HG02588 (cell line): ENCODE measurements at regions not wholly inside any gene's neighbourhood (a gene's known extent, or its start where the extent isn't known, plus 50 kb on each side); places are given as distances from the start of the nearest gene placed in this dataset.
"Not testable (repeated sequence)": the region's sequence is repeated elsewhere in the genome, so short reads cannot be mapped to it uniquely, and the experiment has no call there.

Experiments used
- ATAC-seq: cut with Tn5 transposase; IDR thresholded peaks from one replicate; pipeline ENCODE4 v1.9.1; 2021; ENCODE audit warnings: mild to moderate bottlenecking, moderate library complexity; ENCODE audit not compliant: unreplicated experiment

DNA sequence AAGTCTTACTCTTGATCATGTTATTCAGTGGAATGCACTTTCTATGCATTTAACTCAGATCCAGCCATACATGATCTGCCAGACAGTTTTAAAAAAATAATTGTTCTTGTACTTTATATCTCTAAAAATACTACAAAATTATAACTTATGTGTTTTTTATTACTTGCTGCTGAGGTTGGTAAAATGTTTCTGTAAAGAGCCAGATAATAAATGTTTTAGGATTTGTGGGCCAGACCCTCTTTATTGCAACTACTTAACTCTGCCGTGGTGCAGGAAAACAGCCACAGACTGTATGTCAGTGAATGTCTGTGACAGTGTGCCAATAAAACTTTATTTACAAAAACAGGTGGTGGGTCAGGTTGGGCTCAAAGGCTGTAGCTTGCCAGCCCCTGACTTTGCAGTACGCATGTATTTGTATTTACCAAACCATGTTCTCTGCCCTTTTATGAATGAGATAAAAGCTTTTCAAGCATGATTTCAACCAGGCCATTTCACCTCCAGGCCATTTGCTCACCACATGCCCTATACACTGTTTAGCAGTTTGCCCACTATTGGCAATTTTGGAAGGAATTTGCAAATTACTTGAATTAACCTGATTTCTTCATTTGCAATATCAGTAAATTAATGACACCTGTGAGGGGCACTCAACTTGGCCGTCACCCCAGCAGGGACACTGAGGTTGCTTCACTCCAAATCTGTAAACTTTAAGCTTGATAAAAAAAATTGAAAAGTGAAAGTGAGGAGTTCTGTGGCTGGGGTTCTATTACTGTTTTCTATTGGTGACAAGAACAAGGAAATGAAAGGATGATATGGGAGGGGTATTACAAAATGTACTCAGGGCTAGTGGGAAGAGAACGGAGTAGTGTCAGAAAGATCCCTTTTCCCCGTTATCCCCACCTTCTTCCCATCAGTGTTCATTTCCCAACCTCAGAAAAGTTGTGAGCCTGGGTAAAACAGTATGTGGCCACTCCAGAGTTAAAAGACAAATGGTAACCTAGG, 133.4 kb downstream of the CEBPB start:
- ATAC-seq = no peak

DNA sequence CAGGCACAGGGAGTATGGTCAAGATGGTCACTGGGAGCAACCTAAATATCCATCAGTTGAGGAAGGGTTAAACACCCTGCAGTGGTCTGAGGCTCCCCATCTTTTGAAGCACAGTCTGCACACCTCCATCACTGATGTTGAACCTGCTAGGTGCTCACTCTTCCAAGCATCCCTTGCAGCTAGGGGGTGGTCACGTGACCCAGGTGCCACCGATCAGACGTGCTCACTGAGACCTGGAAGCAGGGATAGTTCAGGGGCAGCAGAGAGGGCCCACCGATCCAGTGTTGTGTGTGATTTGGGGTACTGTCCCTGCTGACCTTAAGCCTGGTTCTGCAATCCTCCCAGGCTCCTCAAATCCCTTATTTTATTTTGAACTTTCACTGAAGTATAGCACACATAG, 134.6 kb downstream of the CEBPB start:
- ATAC-seq = no peak

DNA sequence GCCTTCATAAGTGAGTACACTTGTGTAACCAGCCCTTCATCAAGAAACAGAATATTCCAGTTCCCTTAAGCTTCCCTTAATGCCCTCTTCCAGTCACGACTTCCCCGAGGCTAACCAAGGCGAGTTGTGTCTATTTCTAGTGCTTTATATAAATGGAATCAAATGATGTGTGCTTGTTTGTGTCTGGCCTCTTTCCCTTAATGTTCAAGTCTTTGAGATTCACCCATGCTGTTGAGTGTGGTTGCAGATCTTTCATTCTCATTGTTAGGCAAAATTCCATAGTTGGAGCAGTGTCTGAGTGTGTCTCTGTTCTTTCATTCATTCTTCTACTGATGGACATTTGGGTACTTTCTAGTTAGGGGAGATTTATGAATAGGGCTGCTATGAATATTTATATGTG, 135.0 kb downstream of the CEBPB start:
- no peak for ATAC-seq

DNA sequence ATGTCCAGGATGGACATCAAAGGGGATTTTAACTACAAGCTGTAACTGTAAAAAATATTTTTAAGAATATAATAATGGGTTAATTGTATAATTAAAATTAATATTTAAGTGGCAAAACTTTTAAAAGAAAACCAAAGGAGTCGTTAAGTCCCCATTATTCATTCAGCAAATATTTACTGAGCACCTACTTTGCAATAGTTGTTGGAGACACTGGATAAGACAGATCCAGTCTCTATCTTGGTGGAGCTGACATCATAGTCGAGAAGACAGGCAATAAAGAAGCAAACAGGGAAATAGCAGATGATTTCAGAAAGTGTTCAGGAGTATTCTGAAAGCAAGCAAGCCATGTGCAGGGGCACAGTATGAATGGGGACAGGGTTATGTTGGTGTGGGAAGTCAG, 137.0 kb downstream of the CEBPB start:
- no peak for ATAC-seq

DNA sequence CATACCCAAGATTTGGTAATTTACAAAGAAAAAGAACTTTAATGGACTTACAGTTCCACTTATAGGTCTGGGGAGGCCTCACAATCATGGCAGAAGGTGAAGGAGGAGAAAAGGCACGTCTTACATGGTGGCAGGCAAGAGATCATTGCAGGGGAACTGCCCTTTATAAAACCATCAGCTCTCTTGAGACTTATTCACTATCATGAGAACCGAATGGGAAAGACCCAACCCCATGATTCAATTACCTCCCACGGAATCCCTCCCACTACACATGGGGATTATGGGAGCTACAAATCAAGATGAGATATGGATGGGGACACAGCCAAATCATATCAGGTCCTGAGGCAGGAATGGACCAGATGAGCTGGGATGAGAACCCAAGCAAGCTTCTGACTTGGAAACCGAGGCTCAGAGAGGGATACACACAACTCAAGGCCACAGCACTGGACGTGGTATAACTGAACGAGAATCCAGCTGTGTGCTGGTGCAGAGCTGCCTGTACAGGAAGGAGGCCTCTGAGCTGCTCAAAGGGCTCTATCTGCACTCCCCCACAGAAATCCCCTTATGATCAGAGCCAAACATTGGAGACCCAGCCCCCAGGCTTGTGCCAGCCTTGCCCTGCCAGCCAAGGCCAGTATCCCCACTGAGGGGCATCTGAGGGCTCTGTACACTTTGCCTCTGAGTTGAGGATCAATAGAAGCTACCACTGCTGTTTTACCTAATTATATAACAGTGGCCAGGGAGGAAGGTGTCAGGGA, 137.8 kb downstream of the CEBPB start:
- no peak for ATAC-seq

DNA sequence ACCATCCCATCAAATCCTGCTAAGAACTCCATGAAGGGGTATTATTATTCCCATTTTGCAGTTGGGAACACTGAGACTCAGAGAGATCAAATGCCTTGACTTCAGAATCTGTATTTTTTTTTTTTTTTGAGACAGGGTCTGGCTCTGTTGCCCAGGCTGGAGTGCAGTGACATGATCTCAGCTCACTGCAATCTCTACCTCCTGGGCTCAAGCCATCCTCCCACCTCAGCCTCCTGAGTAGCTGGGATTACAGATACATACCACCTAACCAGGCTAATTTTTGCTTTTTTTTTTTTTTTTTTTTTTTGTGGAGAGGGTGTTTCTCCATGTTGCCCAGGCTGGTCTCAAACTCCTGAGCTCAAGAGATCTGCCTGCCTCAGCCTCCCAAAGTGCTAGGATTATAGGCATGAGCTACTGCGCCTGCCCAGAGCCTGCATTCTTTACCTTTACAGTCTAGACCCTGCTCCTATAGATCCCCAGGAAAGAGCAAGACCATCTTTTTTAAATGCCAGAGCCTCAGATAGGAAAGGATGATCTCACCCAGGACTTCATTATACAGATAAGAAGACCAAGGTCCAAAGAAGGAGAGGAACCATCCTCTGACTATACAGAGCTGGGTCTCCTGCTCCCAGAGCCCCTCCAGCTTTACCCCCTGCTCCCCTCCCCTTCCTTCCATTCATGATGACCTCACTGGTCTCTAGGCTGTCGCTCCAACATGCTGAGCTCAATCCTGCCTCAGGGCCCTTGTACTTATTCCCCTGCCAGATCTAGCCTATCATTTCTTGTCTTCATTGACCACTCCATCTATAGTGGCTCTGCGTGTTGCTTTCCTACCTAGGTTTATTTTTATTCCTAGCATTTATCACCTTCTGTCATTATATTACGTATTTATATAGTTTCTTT, 138.6 kb downstream of the CEBPB start:
- no peak for ATAC-seq

DNA sequence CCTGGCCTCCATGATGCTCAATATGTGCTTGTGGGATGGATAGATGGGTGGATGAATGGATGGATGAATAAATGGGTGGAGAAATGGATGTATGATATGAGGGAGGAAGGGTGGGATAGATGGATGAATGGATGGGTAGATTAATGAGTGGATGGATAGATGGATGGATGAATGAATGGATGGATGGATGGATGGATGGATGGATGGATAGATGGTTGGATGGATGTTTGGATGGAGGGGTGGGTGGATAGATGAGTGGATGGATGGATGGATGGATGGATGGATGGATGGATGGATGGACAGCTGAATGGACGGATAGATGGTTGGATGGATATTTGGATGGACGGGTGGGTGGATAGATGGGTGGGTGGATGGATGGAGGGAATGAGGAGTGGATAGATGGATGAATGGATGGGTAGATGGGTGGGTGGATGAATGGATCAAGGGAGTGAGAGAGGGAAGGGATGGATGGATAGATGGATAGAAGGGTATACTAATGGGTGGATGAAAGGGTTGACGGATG, 139.4 kb downstream of the CEBPB start:
- no peak for ATAC-seq

DNA sequence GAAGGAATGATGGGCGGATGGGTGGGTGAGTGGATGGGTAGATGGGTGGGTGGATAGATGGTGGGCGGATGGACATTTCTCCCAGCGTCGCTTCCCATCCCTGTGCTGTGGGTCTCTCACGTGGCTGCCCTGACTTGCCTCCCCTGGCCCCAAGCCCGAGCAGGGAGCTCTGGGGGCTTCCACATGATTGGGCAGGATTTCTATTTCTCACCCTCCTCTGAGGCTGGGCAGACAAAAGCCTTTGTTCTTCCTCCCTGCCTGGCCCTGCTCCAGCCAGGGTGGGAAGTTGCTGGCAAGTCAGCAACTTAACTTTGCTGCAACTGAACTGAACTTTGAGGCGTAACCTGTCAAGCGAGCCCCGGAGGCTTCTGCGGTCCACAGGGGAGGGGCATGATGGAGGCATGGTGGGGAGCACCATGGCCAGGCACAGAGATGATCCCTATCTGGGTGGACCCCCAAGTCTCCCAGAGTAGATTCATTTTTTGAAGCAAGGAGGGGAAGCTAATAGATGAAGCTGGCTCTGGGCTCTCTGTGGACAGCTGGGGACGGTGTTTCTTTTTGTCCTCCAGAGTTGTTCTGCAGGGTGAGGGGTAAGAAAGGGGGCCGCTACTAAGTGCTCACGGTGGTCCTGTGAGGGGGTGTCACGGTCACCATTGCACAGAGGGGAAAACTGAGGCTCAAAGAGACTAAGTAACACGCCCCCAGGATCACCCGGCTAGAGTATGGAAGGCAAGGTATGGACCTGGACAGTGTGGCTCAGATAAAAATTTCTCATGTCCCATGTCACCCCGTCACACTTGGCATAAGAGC, 140.1 kb downstream of the CEBPB start:
- ATAC-seq = no peak

DNA sequence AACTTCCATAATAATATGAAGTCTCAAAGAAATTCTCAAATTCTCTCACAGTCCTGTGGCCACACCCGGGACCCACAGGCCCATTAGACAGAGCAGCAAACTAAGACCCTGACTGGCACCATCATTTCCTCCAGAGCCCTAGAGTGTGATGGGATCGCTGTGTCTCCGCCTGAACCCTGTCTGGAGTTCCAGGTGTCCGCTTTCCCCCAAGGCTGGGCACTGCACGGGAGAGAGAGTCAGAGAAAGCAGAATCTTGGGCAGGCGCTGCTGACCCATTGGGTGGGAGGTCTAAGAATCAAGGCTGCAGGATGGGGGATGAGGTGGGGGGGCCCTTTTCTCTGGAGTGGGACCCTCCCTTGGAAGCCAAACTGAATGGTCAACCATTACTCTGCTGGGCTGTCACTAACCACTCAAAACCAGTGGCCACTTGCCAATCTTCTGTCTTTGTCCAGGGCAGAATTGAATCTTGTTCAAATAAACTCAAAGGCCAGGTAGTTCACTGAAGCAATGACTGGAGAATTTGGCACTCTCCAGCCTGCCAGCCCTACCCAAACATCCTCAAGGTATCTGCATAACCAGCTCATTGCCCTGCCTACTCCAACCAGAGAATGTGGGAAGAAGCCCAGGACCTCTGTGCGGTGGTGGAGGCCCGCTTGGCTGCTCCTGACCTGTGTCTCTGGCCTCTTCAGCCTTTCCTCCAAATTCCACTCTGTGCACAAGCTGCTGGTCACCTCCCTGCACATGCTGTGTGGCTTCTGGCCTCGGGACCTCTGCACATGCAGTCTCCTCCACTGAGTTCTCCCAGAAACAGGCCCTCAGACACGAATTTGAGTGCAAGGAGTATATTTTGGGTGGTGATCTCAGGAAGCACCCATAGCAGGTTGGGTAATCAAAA, 141.1 kb downstream of the CEBPB start:
- ATAC-seq = no peak

DNA sequence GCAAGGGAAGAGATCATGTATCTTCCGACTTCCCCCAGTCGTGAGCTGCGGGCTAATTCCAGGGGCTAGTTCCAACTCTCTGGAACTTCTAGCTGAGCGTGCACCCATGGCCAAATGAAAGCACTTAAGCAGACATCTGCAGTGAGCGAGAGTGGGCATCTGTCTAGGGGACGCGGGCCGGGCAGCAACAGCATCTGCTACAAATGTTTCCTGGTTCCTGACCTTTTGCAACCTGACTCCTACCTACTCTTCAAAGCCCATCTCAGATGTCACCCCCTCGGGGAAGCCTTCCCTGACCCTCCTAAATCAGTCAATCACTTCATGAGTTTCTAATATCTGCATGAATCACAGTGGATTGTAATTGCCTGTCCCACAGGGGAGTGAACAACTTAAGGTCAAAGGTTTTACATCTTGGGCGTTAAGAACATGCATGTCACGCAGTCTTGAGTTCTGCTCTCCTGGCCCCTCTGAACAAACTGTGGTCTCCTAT, 141.9 kb downstream of the CEBPB start:
- no peak for ATAC-seq

DNA sequence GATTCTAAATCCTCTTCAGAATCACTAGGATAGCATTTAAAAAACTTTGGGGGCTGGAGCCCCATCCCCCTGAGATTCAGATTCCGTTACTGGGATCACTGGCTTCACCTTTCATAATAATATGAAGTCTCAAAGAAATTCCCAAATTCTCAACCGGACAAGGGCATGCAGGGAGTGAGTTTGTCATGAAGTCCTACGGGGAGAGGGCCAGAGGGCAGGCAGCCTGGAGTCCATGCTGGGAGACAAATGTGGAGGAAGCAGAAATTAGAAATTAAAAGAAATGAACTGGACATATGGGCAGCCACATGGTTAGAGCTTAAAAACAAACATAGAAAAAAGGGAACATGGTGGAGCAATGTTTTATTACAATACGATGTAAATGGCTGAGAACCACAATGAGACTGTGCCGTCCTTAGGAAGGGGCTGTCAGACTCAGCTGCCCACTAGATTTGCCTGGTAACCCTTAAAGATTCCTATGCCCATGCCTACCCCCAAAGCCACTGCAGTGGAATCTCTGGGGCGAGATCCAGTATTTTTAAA, 142.6 kb downstream of the CEBPB start:
- ATAC-seq = no peak

DNA sequence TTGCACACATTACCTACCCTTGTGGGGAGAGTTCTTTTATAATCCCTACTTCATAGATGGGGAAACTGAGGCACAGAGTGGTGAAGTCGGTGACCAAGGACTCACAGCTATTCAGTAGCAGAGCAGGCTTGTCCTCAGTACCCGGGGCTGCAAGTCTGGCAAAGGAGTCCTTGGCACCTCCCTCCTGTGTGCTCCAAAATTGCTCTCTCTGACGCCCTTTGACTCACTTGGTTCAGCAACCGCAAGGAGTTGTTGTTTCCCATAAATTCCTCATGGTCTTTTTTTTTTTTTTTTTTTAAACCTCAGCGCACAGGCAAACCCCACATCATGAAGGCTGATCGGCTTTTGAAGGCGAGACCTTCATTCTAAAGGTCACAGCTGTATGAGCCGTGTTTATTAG, 143.2 kb downstream of the CEBPB start:
- ATAC-seq = no peak

DNA sequence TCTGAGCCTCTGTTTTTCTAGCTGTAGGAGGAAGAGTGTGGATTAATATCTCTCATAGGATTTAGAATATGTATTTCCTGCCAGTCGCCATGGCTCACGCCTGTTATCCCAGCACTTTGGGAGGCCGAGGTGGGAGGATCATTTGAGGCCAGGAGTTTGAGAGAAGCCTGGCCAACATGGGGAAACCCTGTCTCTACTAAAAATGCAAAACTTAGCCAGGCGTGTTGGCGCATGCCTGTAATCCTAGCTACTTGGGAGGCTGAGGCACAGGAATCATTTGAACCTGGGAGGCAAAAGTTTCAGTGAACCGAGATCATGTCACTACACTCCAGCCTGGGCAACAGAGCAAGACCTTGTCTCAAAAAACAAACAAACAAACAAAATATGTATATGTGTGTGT, 143.9 kb downstream of the CEBPB start:
- not testable (repeated sequence) for ATAC-seq

DNA sequence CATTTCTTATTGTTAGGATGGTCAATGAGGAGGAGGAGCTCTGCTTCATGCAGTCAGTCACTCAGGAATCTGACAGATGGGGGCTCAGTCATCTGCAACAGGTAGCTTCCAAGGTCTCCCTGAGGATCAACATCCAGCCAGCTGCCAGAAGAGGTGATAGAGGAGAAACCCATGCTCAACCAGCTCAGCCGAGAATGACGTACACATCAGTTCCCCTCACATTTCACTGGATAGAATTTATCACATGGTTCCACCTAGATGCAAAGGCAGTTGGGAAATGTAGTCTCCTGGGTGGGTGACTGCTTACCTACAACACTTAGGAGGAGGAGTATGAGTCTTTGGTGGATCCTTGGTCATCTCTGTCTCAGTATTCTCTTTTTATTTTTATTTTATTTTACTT, 144.5 kb downstream of the CEBPB start:
- no peak for ATAC-seq

DNA sequence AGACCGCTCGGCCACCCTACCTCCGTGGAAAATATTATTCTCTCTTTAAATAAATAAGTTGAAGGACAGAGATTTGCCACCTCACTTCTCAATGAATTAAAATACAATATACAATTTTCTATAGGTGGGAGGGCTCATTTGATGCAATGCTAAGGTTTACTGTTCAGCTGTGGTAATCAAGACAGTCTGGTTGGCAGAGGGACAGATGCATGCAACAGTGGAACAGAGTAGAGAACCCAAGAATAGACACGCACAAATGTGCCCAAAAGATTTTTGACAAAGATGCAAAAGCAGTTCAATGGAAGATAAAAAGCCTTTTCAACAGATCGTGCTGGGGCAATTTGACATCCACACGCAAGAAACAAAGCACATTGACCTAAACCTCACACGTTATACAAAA, 145.2 kb downstream of the CEBPB start:
- ATAC-seq = no peak

DNA sequence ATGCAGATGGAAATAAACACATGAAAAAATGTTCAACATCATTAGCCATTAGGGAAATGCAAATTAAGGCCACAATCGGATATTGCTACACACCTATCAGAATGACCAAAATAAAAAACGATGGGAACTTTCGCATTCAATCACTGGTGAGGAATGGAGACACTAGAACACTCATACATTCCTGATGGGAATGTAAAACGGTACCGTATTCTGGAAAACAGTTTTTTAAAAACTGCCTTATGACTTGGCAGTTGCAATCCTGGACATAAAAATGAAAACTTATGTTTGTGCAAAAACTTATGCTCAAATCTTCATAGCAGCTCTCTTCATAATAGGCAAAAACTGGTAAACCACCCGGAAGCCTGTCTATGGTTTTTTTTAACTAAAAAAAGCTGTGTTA, 146.0 kb downstream of the CEBPB start:
- ATAC-seq = no peak

DNA sequence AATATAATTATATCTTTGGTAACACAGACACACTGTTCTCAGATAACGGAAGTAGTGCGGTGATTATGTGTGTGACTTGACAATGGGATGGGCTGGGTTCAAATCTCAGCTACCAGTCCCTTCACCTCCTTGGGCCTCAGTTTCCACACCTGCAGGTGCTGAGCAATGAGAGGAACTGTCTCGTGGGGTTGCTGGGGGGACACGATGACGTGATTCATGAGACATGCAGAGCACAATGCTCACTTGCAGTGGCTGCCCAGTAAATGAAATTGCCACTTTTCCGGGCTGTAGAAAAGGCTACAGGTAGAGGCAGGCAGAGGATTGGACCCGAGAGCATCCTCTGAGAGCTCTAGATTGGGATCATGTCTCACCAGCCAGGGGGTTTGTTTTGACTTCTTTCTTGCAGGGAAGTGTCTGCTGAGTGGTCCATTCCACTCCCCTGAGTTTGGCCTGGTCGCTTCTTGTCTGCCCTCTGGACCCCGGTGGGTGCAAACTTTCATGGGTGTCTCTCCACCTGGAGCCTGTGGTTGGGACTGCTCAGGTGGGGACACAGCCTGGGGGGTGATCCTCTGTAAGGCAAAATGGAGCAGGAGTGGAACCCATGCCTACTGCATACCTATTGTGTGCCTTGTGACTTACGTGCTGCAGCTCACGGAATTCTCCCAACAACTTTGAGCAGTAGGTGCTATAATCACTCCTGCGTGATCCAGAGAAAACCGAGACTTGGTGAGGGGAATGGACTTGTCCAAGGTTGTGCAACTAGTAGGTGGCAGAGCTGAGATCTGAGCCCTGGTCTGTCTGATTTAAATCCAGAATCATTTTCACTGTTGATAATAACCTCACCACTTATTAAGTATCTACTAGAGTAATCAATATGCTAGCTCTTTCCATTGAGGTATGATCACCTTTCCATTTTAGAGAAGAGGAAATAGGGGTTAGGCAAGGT, 147.2 kb downstream of the CEBPB start:
- no peak for ATAC-seq
